NK-92 (cell line): ENCODE measurements at regions not wholly inside any gene's neighbourhood (a gene's known extent, or its start where the extent isn't known, plus 50 kb on each side); places are given as distances from the start of the nearest gene placed in this dataset.
"Not testable (repeated sequence)": the region's sequence is repeated elsewhere in the genome, so short reads cannot be mapped to it uniquely, and the experiment has no call there.

Source experiments
- DNase-seq: peaks from one replicate; lab custom pipeline; 2025; ENCODE audit not compliant: unreplicated experiment; lab: John Stamatoyannopoulos, UW

GRCh38 chr1:238779716-238780115, 606.7 kb upstream of the CHRM3 start:
- no peak for DNase-seq

GRCh38 chr1:238778113-238778512, 608.3 kb upstream of the CHRM3 start:
- no peak for DNase-seq

DNA sequence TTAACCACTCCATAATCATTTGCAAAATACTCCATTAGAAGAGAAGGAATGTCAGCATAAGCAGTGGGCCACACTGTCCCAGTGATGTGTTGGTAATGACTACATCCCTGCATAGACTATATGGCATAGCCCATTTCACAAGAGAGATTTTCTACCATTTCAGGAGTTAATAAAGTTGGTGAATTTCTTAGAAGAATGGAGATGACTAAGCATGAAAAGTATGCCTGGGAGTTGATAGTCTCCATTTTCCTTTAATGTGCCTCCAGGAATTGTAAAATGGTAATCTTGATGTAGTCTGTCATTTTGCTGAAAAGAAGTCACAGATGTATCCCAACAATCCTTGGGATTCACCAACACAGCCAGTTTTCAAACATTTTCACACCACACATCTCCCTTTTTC, 608.8 kb upstream of the CHRM3 start:
- no peak for DNase-seq

- DNase-seq: no peak
These were observed 610.2 kb upstream of the CHRM3 start for GRCh38 chr1:238776126-238776525.

- no peak for DNase-seq
These were observed 614.0 kb upstream of the CHRM3 start for GRCh38 chr1:238772322-238772721.

DNA sequence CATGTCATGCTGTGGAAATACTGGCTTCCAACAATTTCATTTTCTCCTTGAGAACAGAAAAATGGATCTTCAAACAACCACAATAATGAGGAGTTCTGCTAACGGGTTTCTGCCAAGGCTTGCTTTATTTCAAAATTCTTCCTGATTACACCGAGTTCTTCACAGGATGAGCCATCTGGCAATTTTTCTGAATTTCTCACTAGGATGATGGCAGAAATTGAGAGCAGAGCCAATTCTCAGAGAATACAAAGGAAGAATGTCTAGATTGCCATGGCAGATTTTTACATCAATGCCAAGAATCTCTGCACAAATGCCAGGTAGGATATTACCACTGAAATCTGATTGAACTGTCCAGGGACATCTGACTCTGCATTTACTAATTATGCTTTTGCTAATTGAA, 619.0 kb upstream of the CHRM3 start:
- DNase-seq: no peak

DNA sequence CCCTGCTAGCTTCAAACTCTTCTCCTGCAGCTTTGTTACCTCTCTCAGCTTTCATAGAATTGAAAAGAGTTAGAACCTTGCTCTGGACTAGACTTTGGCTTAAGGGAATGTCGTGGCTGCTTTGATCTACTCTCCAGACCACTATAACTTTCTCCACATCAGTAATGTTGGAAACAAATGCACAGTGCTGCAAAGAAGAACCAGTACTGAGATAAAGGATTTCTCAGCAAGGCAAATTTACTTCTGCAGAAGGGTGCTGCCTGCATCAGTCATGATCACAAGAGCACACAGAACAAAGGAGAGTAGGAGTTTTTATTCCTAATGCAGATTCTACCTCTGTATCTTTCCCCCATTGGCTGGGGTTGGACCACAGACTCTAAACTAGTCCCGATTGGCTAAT, 621.6 kb upstream of the CHRM3 start:
- DNase-seq: no peak

GRCh38 chr1:238753252-238753651, 633.1 kb upstream of the CHRM3 start:
- no peak for DNase-seq

DNA sequence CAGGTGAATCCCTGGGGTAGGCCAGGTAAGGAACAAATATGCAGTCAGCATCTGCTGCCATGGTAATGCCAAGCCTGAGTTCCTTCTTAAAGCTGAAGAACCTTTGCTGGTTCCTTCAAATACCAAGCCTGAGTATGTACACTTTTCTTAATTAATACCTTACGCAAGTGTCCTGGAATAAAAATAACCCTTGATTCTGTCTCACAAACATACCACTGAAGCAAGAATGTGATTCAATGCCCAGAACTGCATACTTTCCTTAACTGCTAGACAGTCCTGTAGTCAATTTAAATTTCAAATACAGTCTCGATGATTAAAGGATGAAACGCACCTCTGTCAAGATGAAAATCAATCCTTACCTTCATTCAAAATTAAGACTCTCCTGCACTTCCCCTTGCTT, 634.0 kb upstream of the CHRM3 start:
- no peak for DNase-seq

GRCh38 chr1:238745069-238745468, 641.3 kb upstream of the CHRM3 start:
- DNase-seq: no peak

DNA sequence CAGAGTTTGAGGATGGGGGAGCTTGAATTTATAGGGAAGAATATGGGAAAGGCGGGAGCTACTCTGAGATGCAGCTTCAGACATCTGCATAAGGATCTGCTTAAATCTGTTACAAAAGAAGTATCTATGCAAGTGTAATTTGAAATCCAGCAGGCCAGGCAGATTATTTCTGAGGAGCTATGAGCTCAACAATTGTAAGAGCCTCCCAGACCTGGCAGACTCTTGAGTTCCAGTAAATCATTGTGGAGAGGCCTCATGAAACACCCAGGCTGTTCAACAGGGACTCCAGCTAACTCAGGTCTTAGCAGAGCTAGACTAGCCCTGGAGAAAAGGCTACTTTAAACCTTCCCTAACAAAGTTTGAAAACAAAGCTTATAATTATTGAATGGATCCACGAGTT, 647.5 kb upstream of the CHRM3 start:
- DNase-seq: no peak

GRCh38 chr1:238727670-238728069, 658.7 kb upstream of the CHRM3 start:
- DNase-seq: no peak

GRCh38 chr1:238722812-238723211, 663.6 kb upstream of the CHRM3 start:
- DNase-seq: no peak

DNA sequence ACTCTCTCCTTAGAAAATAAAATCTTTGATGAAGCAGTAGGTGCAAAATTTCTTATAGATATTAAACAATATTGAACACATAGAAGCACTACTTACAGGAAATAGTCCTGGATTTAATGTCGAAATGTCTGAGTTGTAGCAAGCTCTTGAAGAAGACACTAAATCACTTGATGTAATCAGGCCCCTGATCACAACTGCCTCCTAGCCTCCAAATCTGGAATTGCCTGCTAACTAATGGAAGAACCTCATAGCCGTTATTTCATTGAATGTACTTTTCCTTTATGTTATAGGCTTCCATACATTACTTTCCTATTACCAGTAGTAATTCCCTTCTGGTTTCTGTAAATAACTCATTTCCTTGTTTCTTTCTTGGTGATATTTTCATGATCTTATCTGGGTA, 675.7 kb upstream of the CHRM3 start:
- no peak for DNase-seq

- no peak for DNase-seq
These were observed 685.3 kb upstream of the CHRM3 start for GRCh38 chr1:238701024-238701423.

- no peak for DNase-seq
These were observed 696.0 kb upstream of the CHRM3 start for GRCh38 chr1:238690415-238690814.

- DNase-seq: not testable (repeated sequence)
These were observed 701.8 kb upstream of the CHRM3 start for GRCh38 chr1:238684576-238684975.

GRCh38 chr1:238681451-238681850, 704.9 kb upstream of the CHRM3 start:
- no peak for DNase-seq

DNA sequence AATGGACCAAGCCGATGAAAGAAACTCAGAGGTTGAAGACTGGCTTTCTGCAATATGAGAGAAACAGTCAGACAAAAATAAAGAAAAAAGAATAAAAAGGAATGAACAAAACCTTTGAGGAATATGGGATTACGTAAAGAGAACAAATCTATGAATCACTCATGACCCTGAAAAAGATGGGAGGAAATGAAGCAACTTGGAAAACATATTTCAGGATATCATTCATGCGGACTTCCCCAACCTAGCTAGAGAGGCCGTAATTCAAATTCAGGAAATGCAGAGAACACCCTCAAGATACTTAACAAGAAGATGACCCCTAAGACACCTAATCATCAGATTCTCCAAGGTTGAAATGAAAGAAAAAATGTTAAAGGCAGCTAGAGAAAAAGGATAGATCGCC, 705.3 kb upstream of the CHRM3 start:
- no peak for DNase-seq

GRCh38 chr1:238677567-238677966, 708.8 kb upstream of the CHRM3 start:
- no peak for DNase-seq

DNA sequence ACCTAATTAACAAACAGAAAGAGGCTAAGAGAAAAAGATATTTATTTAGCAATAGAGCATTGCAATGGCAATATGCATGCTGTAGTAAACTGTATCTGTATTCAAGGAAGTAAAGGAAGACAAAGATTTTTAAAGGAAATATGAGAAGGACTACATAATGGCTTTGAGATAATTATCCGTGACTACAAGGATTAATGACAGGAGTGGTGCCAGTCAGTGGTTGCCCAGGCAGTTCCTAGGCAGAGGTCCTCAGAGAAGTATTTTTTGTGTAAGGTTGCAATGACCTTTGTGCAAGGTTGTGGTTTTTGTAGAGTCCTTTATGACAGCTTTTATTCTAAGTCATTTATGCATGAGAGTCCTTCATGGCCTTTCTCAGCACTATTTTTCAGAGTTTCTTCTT, 711.1 kb upstream of the CHRM3 start:
- no peak for DNase-seq

DNA sequence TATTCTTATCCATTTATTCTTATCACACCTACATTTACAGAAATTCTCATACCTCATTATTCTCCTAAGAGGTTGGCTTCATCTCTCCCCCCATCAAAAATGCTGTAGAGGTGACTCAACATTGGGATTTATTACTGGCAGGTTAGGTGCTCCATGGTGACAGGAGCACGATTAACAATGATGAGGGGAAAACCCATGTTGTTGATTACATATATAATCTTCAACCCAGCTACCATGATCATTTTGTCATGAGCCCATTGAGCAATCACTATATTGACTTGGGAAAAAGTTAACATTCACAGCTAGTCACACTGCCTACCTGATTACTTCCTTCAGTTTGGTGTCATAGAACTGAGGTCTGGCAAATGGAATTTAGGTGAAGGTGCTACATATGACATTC, 712.1 kb upstream of the CHRM3 start:
- DNase-seq: no peak

DNA sequence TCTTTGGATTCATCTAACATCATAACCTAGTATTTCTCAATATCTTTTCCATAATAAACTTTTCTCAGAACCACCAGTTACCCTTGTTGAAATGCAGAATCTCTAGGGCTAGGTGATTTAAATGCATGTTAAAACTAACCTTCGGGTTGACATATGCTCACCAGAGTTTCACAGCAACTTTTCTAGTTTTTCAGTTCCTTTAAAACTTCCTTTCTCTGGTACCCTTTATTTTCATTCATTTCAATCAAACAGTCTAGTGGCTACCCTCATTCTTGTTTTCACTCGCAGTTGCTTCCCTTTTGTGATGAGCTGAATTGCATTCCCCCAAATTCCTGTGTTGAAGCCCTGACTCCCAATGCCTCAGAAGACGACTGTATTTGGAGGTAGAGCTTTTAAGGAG, 712.8 kb upstream of the CHRM3 start:
- DNase-seq: no peak

GRCh38 chr1:238672806-238673205, 713.6 kb upstream of the CHRM3 start:
- no peak for DNase-seq
